Kidney capillary endothelial cell (primary cell): ENCODE measurements at regions not wholly inside any gene's neighbourhood (a gene's known extent, or its start where the extent isn't known, plus 50 kb on each side); places are given as distances from the start of the nearest gene placed in this dataset.

Source experiments
- DNase-seq: peaks from one replicate; pipeline ENCODE4 v3.0.0-alpha.2; 2018; ENCODE audit warnings: low spot score

DNA sequence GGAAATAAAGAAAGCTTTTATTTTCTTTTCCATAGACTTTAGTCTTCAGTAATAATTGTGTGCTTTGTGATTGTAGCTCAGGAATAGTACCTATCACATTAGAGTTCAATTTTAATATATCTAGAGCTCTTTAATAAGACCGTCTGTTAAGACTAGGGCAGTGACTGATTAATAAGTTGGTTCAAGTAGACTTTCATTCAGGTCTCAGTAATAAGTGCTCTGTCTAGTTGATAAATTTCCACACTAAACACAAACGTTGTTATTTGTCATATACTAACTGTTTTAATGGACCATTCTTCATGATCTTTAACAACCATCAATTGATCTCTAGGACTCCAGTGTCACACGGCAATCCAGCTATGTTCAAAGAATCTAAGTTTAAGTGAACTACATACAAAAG is 474.5 kb upstream of the ADGRL2 start:
- DNase-seq, result no peak

DNA sequence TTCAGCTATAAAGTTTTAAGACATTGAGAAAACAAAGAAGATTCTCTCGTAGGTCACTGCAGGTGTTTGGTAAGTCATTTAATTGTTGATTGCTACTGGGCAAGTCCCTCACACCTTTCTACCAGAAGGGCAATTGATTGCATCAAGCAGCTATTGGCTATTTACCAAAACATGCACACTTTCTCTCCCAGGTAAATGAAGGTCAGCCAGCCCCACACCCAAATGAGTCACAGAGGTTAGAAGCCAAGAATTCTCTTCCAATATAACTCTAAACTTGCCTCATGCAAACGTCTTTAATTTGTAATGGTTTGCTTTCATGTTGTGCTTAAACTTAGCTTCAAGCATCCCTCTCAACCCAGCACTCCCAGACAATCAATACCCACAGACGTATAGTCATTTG is 475.3 kb upstream of the ADGRL2 start:
- DNase-seq, result no peak

DNA sequence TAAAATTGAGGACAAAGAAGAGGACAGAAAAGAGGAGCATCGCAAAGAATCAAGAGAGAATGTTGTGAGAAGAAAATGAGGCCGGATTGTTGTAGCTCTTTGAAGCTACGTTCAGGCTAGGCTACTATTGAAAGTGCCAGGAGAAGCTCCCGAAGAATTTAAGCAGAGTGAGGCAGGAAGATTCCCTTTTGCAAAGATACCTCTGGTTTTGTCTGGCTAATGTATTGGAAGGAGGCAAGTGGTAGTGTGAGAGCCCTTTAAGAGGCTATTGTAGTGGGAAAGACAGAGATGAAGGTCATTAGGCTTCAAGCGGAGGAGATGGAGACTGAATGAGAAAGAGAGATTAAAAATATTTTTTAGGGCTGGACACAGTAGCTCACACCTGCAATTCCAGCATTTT is 476.9 kb upstream of the ADGRL2 start:
- DNase-seq, result no peak

DNA sequence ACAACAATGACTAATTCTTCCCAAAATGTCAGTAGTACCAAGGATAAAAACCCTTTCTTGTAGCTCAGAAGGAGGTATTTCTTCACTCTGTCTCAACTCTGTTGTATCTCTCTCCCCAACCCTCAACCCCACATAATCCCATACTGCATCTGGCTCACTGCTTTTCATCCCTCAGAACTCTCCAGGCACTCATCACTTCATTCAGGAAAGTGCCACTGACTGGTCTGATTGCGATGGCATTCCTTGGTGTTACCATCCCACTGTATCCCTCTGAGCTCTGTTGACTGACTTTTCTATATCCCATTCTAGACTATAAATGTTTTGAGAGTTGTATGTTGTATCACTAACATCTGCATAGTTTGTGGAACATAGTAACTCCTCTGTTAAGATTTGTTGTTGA is 483.5 kb upstream of the ADGRL2 start:
- no peak for DNase-seq

DNA sequence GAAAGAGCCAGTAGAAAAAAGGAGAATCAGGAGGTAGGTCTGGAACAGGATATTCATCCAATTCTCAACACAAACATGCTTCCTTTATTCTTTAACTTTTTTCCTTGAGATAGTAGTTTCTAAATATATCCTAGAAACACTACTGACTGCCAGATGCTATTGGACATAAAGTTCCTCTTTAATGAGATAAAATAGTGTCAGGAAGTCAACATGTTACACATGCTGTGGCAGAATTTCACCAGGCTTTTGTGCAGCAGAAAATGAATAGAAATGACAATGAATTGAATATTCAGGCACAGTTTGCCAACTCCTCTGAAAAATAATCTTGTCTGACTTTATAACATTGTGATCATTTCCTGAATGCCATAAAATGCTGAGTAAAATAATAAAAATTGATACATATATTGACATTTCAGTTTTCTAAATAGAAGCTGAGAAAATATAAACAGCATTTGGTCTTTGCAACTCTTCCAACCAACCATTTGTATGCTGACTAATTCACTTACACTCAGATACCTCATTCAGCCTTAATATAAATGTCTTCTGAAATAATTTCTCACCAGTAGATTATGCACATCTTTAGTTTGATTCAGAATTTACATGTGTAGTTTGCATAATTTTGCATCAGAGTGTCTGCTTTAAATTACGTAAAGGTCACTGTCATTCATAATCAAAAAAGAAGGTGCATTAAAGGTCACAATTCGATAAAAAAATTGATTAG is 486.1 kb upstream of the ADGRL2 start:
- DNase-seq, result no peak

DNA sequence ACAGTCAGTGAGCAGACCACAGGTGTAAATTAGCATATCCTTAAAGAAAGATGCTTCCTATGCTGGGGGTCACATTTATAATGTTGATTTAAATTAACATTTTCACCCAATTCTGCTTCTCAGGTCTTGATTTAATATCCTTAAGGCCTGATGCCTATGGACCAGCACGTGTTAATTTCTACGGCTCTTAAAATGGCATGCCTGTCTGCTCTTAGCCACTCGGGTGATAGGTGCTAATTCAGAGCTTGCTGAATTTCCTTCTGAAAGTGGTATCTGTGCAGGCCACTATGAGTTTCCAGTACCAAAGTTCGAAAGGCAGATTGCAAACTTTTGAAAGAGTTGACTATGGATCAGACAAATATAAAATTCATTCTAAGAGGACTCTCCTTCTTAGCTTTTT is 487.4 kb upstream of the ADGRL2 start:
- DNase-seq, result no peak

DNA sequence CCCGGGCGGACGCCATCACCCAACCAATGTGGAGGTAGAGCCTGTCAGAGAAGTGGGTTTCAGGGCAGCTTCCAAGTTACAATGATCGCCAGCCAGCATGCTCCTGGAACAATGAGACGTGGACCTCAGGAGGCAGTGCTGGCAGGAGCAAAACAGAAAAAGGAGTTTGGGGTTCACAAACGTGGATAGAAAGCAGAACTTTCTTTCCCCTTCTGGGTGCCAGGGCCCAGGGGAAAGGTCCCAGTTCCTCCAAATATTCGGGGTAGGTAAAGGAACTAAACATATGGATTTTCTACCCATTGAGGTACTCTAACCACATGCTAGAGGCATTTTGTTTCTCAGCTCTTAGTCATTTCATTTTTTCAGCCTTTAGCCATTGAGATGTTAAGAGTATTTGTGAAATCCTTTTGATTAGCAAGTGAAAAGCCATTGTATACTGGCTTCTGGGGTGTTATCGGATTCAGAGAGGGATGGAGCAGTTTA is 488.4 kb upstream of the ADGRL2 start:
- no peak for DNase-seq

DNA sequence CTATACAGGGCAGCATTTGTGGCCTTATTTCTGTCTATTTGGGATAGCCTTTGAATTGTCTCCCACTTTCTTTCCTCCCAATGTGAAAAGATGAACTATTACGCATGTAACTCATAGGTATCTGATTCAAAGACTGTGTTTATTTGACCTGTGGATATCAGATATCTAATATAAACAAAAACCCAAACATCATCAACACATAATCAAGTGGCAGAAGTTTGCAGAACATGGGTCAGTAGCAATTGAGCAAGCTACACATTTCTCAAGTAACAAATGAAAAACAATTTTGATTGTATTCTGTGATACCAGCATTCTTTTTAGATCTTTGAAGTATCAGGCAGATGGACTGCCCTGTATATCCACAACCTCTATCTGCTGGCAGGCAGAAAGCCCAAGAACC is 490.5 kb upstream of the ADGRL2 start:
- DNase-seq, result no peak

DNA sequence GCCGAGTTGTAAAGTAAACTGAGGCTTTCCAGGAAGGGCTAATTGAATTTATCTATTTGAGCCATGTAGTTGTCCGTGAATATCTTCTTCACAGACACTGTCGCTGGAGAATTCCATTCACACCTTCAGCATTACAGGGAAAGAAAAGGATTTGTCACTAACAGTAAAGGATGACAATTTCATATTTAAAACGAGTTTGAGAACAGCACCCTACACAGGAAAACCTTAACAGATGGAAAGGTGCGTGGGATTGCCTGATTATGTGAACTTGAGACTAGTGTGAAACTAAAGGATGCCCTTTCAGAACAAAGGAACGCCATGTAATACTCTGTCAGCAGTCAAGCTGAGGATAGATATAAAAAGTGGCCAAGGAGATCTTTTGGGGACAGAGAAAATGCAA is 492.5 kb upstream of the ADGRL2 start:
- no peak for DNase-seq

DNA sequence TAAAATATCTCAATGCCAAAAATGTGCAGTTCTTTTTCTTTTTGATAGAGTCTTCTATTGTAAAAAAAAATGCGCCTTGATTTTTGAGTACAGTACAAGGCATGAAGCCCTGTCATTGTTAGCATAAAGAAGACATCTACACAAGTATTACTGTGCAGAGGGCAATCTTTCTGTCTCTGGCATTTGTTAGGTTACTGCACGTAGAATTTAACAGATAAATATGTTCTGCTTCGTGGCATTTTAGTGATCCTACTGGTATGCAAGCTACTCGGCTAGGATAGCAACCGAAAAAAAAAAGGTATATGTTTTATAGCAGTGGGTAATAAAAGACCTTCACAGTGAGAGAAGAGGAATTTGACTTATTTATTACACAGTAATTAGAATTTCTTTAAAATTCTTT is 492.9 kb upstream of the ADGRL2 start:
- DNase-seq, result no peak

DNA sequence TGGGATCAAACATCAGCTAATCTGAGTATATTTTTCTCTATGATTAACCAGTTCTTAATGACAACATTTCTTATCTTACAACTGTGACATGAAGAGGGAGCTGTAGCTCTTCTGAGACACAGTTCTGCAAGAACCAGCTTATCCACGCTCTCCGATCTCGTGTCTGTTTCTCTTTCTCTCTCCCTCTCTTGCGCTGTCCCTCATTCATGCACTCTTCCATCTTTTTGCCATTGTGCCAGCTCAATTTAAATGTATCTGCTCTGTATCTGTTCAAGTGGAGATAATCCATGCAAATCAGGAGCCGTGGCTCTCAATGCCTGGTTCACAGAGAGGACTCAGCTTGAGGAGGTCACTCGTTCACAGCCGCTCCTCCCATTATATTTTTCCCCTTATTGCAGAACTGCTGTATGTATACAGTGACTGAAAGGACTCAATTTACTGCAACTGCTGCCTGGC is 494.7 kb upstream of the ADGRL2 start:
- DNase-seq, result peak; percentile 47

DNA sequence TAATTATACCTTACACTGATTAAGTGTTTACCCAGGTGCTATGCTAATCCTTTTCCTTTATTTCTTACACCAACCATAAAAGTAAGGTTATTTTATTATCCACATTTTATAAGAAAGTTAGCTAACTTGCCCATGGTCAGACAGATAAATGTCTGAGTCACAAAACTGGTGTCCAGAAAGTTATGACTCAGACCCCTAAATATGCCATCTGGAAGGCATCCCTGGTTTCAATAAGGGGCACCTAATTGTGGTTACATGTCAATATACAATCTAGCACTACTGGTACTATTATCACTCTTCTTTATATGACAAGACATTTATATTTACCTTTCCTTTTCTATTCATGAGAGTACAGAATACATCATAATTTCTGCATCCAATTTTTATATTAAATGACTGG is 496.5 kb upstream of the ADGRL2 start:
- DNase-seq, result peak; percentile 7

DNA sequence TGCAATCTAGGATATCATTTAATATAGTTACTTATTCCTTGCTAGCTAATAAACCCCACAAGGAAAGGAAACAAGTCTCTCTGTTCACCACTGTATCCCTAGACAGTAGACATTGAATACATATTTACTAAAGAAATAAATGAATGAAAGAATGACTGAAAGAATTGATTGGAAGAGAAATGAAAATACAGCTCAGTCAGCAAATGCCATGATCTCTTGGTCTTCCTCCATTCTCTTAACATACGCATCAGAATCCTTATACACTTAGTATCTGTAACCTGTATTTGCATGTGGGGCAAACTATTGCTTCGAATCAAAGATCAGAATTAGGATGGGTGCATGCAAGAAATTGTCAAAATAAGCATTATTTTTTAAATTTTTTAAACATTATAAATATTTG is 500.8 kb upstream of the ADGRL2 start:
- DNase-seq, result no peak

DNA sequence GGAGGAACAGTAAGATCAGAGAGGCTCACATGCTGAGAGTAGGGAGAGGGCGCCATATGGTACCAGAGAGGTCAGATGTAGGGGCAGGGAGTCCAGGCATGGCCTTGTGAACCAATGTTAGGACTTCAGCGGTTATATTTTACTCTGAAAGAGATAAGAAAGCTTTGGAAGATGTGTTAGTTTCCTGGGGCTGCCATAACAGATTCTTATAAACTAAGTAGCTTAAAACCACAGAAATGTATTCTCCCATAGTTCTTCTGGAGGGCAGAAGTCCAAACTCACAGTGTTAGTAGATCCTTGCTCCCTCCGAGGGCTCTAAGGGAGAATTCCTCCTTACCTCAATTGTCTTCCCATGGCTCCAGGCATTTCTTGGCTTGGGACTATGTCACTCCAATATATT is 502.5 kb upstream of the ADGRL2 start:
- DNase-seq, result no peak

DNA sequence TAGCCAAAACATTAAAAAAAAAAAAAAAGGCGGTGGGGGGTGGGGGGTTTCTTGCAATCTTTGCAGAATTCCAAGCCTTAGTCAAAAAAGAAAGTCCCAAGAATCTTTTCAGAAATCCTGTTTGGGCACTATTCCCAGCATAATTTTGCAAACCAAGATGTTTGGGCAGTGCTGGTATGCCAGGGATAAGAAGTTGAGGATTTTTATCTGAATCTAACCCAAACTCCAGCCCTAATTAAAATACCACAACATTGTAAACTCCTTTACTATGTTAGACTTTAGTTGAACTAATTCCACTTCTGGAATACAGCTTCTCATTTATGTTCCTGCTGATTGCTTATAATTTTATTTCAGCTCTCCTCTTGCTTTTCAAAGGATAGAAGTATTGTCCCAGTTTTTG is 504.1 kb upstream of the ADGRL2 start:
- DNase-seq, result no peak

DNA sequence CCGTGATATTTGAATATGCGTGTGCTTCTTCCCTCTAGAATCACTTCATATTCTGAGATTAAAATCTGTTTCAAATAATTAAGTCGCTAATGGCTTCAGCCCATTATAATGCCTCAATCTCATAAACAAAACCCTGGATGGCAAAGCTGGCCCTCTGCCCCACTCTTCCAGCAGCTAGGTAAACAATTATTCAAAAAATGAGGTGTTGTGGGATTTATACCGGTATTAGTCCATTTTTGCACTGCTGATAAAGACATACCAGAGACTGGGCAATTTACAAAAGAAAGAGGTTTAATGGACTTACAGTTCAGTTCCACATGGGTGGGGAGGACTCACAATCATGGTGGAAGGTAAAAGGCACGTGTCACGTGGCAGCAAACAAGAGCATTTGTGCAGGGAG is 510.4 kb upstream of the ADGRL2 start:
- no peak for DNase-seq

DNA sequence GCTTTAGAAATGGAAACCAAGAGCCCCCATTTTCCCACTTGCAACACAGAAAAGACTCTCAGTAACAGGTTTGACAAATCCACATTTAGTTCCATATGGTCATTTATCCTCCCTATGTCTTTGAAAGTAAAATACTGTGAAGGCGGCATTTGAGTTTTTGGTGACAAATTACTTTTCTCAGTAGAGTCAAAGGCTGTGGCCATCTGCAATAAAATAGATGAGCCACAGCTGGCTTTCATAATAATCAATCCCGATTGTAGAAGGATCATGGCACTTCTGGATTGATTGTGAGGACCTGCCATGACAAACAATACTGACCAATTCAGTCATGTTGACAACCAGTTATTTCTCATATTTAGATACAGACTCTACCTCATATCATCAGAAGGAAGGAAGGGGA is 512.0 kb upstream of the ADGRL2 start:
- no peak for DNase-seq

DNA sequence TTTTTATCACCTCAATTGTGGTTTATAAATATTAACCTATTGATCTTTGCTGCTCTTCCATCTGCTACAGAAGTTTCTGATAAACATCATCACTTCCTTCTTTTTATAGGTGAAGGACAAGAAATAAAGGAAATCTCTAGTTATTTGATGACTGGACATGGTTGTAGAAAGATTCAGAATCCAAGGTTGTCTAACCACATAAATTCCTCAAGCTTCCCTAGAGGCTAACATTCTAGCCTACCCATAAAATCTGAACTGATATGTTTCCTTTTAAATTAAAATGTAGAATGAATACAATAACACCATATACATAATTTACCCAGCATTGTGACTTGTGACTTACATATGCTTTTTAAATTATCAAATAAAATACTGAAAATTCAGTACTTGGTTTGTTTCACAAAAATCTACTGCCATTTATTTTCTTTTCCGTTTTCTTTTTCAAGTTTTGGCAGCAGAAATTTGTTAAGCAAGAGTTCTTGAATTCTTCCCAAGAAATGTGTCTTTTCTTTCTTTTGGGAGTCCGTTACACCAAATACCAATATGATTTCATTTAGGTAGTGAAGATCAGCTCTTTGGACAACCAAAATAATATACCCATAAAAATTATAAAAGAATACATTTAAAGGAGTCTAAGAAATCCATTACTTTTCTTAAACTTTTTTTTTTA is 513.2 kb upstream of the ADGRL2 start:
- no peak for DNase-seq

DNA sequence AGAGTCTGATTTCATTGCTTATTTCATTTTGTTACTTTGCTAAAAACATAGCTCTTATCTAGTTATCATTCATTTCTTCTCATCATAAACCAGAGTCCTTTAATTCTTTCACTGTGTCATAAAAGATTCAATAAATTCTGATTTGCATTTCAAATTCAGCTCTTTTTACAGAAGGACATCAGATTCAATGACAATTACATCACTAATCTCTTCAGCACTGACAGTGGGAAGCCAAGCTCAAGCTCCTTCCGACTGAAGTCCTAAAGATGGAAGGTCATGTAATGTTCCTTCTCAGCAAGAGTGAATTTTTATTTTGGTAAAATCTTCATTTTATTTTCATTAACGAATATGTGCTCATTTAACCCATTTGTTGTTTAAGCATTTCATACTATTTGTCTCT is 530.7 kb upstream of the ADGRL2 start:
- DNase-seq, result no peak

DNA sequence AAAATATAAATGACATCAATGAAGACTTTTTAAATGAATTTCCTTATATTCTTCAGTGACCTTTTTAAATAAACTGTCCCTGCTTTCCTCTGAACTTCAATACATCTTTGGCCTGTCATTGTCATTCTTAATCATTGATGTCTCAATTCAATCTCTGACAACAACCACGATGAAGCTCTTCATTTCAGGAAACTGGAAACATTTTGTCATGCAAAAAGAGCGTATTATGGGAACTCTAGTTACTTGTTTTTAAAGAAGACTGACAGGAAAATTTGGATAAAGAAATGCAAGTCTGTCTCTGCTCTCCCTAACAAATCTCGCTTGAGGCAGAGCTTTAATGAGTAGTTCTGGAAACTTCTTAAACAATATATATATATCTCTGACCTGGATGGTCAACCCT is 535.8 kb upstream of the ADGRL2 start:
- DNase-seq, result no peak

DNA sequence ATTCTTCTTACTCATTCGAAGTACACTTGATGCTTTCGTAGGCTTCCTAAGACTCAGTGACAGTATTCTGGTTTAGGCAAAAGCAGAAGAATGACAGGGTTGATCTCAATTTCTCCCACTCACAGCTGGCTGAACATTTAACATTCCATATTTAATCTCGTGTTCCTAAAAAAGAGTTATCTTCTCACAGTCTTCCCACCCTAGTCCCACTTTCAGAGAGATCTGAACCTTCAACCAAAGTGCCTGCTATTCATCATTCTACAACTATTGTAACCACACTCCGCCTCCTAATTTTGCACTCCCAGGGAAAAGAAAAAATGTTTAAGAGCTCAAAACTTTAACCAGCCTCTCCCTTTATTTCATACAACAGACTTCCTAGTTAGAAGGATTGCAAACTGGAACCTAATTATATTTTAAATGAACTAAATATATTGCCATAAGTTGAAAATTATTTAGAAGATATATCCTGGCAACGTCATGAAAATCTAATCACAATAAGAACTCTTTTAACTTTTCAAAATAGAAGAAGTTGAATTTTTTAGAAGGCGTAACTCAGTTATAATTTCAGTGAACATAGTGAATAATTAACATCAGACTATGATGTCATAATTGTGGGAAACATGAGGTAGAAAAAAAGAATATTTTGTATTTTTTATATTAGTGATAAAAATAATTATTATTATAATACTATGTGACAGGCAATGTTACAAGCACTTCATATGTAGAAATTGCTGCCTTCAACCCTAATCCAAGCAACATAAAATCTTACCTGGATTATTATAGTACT is 540.9 kb upstream of the ADGRL2 start:
- no peak for DNase-seq

DNA sequence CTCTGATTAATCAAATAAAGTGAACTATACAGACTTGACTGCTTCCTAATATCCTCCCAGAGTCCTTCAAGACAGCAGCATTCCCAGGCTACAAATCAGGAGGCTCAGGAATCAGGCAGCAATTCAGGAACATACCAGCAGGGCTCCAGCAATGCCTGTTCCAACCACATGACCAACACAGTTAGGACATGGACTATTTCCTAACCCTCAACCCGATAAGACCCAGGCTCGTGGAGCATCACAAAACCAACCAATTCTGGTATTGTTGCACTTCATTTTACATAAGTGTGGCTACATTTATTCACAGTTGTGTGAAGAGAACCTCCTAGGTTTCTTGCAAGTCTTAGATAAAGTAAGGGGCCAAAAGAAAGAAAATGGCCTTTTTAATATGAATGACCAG is 546.2 kb upstream of the ADGRL2 start:
- no peak for DNase-seq

DNA sequence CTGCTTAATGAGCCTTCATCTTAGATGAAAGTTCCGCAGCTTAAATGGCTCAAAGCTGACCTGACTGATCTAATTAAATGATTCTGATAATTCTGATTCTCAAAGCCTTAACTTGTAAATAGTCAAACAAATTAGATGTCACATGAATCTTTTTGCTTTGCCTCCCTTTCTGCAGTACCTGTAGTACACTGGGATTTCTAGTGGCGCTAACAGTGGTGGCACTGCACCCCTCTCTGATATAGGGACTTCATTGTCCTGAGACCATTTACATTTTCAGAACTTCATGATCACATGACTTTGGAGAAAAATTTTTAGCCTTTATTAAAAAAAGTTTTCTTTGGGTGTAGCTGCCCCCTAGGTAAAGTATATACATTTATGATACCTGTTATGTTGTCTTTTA is 546.7 kb upstream of the ADGRL2 start:
- no peak for DNase-seq
